ENCODE measurements at regions not wholly inside any gene's neighbourhood (a gene's known extent, or its start where the extent isn't known, plus 50 kb on each side); places are given as distances from the start of the nearest gene placed in this dataset.

DNA sequence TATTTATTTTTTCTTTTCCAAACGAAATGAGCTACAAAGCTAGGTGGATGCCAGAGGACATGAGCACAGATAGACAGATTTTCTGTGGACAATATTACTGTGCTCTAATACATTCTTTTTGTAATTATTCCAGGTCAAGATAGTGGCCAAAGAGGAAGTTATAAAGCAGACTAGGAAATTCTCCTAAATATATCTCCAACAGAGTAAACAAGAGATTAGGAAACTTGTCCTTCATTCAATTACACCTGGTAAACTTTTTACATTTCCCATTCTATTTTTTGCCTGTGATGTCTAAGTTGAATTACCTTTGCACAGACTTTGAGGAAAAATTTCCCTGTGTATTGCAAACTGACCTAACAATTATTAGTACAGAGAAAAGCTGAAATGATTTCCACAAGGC, 905.5 kb upstream of the PCDH20 start:
- H3K4me3 ChIP-seq, result no peak overlapping the region

GRCh38 chr13:62320129-62321108, 904.8 kb upstream of the PCDH20 start:
- H3K4me3 ChIP-seq, result no peak overlapping the region
- no peak overlapping the region for H3K27ac ChIP-seq

More for the DNA sequence above, 905.5 kb upstream of the PCDH20 start:
- no peak overlapping the region for H3K27ac ChIP-seq

GRCh38 chr13:62309904-62310303, 894.3 kb upstream of the PCDH20 start:
- no peak overlapping the region for H3K4me3 ChIP-seq
- H3K27ac ChIP-seq, result no peak overlapping the region

DNA sequence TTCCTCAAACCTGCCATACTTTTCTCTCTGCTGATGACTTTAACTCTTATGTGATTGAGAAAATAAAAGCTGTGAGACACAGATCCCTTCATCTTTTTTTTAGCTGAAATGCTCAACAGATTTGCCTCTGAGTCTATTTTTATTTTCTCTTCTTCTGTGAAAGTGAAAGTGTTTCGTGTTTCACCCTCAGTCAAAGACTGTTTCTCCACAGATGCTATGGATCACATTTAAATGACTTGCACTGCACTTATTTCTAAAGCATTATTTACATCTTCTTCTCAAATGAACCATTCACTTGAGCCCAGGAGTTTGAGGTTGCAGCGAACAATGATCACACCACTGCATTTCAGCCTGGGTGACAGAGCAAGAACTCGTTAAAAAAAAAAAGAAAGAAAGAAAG, 890.1 kb upstream of the PCDH20 start:
- no peak overlapping the region for H3K4me3 ChIP-seq
- H3K27ac ChIP-seq, result no peak overlapping the region

DNA sequence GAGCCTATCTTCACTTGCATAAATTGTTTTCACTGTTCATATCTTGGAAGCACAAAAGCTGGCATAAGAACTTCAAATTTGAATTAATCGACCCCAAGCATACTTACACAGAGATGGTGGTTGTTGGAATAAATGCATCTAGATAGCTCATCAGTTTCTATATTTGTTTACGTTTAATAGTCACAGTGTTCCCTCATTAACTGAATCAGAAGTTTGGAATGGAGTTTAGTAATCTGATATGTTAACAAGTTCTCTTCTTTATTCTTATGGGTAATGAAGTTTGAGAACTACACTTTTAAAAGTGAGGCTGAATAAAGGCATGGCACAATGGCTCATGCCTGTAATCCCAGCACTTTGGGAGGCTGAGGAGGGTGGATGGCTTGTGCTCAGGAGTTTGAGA, 886.7 kb upstream of the PCDH20 start:
- Histone ChIP-seq H3K27ac (no peak overlapping the region), H3K4me3 (no peak overlapping the region)

- H3K27ac ChIP-seq, result no peak overlapping the region
- no peak overlapping the region for H3K4me3 ChIP-seq
Observed at GRCh38 chr13:62299988-62300387, 884.3 kb upstream of the PCDH20 start.

DNA sequence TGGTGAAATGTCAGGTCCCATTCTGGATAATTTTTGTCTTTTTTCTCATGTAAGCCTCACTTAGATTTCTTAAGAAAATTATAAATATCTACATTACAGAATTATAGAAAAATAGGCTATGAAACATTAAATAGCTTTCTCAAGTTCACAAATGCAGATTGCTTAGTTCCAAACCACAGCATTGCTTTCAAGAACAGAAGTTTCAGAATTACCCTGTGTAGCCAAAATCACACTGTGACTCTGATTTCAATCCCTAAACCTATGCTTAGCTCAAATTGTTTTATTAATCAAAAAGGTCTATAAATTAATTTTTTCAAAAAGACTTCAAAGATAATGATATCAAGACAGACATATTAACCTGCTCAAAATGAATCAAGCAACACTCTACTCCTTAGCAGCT, 881.2 kb upstream of the PCDH20 start:
- Histone ChIP-seq H3K27ac (no peak overlapping the region), H3K4me3 (no peak overlapping the region)

- no peak overlapping the region for H3K27ac ChIP-seq
- H3K4me3 ChIP-seq, result no peak overlapping the region
Observed at GRCh38 chr13:62294244-62294643, 878.6 kb upstream of the PCDH20 start.

- no peak overlapping the region for H3K27ac ChIP-seq
- H3K4me3 ChIP-seq, result no peak overlapping the region
Observed at GRCh38 chr13:62292714-62293480, 877.2 kb upstream of the PCDH20 start.

- H3K4me3 ChIP-seq, result no peak overlapping the region
- no peak overlapping the region for H3K27ac ChIP-seq
Observed at GRCh38 chr13:62290542-62290941, 874.9 kb upstream of the PCDH20 start.

- no peak overlapping the region for H3K27ac ChIP-seq
Observed at GRCh38 chr13:62287764-62288163, 872.1 kb upstream of the PCDH20 start.

GRCh38 chr13:62280590-62280989, 864.9 kb upstream of the PCDH20 start:
- Histone ChIP-seq H3K4me3 (no peak overlapping the region), H3K27ac (no peak overlapping the region)

More at GRCh38 chr13:62287764-62288163, 872.1 kb upstream of the PCDH20 start:
- no peak overlapping the region for H3K4me3 ChIP-seq

DNA sequence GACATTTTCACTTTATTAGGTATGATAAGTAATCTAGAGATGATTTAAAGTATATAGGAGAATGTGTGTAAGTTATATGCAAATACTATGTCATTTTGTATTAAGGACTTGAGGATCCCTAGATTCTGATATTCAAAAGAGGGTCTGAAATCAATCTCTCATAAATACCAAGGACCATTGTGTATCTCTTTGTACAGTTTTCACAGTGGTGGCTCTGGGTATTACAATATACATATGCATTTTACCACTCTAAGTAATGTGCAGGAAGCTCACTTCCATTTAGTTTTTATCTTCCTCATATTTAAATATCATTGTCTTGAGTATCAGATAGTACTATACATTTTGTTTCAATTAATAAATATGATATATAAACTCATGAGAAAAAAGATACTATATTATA, 862.6 kb upstream of the PCDH20 start:
- H3K27ac ChIP-seq, result no peak overlapping the region
- no peak overlapping the region for H3K4me3 ChIP-seq

- no peak overlapping the region for H3K4me3 ChIP-seq
- no peak overlapping the region for H3K27ac ChIP-seq
Observed at GRCh38 chr13:62251734-62252133, 836.1 kb upstream of the PCDH20 start.

DNA sequence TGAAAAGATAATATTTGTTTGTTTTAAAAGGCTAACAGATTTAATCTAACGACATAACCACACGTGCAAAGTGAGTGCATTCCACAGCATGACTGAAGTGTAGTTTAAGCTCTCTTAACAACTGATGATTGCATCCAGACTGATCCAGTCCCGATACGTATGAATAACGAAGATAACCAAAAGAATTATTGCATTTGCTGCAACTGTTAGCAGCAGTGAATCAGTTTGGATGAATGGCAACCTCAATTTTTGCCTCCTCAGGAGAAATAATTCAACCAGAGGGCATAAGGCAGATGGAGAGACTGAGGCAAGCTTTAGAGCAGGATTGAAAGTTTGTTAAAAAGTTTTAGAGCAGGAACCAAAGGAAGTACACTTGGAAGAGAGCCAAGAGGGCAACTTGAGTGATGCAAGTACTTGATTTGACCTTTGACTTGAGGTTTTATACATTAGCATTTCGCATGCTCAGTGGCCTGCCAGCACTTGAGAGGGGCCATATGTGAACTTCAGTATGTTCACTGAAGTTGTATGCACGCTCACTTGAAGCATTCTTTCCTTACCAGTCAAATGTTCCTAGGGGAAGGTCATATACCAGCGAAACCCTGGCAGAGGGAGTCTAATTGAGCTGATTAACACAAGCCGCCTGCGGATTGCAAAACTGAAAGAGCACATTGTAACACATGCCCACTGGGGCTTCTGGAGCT, 835.0 kb upstream of the PCDH20 start:
- Histone ChIP-seq H3K4me3 (no peak overlapping the region), H3K27ac (no peak overlapping the region)

DNA sequence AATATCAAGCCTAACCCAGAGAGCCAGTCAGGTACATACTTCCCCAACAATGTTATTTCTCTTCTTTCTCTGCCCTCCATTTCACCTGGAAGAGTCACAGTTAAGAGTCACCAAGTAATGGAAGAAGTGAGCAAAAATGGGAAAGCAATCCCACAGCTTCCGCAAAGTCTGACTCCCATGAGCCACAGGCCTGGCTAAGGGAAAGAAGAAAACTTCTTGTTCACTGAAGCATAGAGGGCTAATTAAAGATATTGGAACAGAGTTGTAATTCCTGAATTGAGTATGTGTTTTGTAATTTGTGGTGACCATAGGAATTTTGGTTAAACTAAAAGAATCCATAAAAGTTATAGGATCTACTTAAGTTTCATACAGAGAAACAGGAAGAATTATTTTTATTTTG, 830.9 kb upstream of the PCDH20 start:
- H3K27ac ChIP-seq, result no peak overlapping the region
- no peak overlapping the region for H3K4me3 ChIP-seq

DNA sequence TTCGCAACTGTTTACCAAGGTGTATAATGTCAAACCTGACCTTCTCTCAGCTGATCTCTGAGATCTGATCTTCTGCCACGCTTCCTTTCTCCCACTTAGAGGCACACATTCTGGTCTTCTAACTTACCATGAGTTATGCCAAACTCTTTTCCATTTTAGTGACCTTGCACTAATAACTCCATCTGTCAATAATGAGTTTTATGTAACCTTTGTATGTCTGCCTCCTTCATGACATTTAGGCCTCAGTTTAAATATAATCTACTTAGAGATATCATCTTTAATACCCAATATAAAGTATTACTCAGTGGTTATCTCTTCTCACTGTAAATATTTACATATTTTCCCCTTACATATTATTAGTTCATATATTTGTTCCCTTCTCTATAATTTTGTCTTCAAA, 827.5 kb upstream of the PCDH20 start:
- H3K27ac ChIP-seq, result no peak overlapping the region
- H3K4me3 ChIP-seq, result no peak overlapping the region

- Histone ChIP-seq H3K4me3 (no peak overlapping the region), H3K27ac (no peak overlapping the region)
Observed at GRCh38 chr13:62234780-62235440, 819.3 kb upstream of the PCDH20 start.

- Histone ChIP-seq H3K27ac (no peak overlapping the region), H3K4me3 (no peak overlapping the region)
Observed at GRCh38 chr13:62210951-62211350, 795.3 kb upstream of the PCDH20 start.

- Histone ChIP-seq H3K27ac (no peak overlapping the region), H3K4me3 (no peak overlapping the region)
Observed at GRCh38 chr13:62209529-62209928, 793.9 kb upstream of the PCDH20 start.

Measured in skin epidermis (tissue), 12 donors.